ENCODE measurements at regions not wholly inside any gene's neighbourhood (a gene's known extent, or its start where the extent isn't known, plus 50 kb on each side); places are given as distances from the start of the nearest gene placed in this dataset.

DNA sequence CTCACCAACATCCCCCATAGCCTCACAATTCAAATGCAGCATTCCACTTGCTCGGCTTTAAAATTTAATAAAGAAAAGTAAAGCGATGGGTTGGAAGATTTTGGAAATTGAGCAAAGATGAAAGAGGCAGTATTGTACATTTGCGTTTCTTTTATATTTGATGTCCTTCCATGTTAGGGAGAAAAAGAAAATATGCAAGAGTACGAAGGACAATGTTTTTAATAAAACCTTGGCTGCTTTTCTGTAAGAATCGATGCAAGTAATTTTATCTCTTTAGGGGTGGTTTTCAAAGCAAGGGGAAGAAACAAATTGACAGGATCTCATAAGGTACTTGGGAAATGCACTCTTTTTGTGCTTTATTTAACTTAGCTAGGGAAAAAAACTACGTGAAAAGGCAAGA is 61.8 kb upstream of the TSC22D2 start:
- no TSS peak for BruUV-seq (replicated peaks)
- no peaks in the 10 kb centered on the region for H4K20me1 ChIP-seq (ENCODE audit: insufficient read depth, low read length)
- H2BK5ac ChIP-seq (ENCODE audit: low read depth, low read length, poor library complexity, severe bottlenecking): no peak overlapping the region
- no peak overlapping the region for H3K4me3 ChIP-seq (ENCODE audit: insufficient read depth, low read depth, low read length)
- H3K4me1 ChIP-seq (ENCODE audit: control insufficient read depth, insufficient read depth, low read length): peaks cover 17% of the 10 kb centered on the region
- no peak overlapping the region for H2BK20ac ChIP-seq (ENCODE audit: low read depth, low read length)
- no peak overlapping the region for H2AK9ac ChIP-seq (replicated peaks; ENCODE audit: low read depth, low read length, poor library complexity)
- H3K56ac ChIP-seq (ENCODE audit: extremely low read depth, insufficient read depth, low read length): no peak overlapping the region
- no peak overlapping the region for H3K14ac ChIP-seq (replicated peaks; ENCODE audit: low read depth, low read length)
- no peak overlapping the region for H2BK15ac ChIP-seq (ENCODE audit: low read depth, low read length)
- no peak overlapping the region for H3K4ac ChIP-seq (ENCODE audit: low read depth, low read length)
- DNase-seq (no peak), ATAC-seq (ENCODE audit: low read depth) (no peak)
- POLR2A ChIA-PET (ENCODE audit: unreplicated experiment): interaction anchor here (0.9 kb wide), 1 partner anchor 149 kb away, joined by 4 read pairs; no protein-coding TSS in a partner anchor
- in situ Hi-C loops (cut with MboI; ENCODE audit: low sequenced_read_pairs) (no loop called here), dilution Hi-C loops (cut with HindIII; ENCODE audit: low sequenced_read_pairs, unreplicated experiment) (no loop called here), intact Hi-C loops (cut with micrococcal nuclease) (no loop called here)
- 100% methylated on average over 2 of the region's 6 CpGs; no CpG with 5 or more reads in 1 of the 2 experiments for WGBS, 2 experiments (ENCODE audit: extremely low coverage in 2 of 2, insufficient read length in 1 of 2)
- no peak overlapping the region for H2AFZ ChIP-seq (replicated peaks; ENCODE audit: low read length, poor library complexity)
- no peaks in the 10 kb centered on the region for H3K9me3 ChIP-seq (ENCODE audit: control insufficient read depth, insufficient read depth, low read length)
- TF ChIP-seq, protein P1, sequence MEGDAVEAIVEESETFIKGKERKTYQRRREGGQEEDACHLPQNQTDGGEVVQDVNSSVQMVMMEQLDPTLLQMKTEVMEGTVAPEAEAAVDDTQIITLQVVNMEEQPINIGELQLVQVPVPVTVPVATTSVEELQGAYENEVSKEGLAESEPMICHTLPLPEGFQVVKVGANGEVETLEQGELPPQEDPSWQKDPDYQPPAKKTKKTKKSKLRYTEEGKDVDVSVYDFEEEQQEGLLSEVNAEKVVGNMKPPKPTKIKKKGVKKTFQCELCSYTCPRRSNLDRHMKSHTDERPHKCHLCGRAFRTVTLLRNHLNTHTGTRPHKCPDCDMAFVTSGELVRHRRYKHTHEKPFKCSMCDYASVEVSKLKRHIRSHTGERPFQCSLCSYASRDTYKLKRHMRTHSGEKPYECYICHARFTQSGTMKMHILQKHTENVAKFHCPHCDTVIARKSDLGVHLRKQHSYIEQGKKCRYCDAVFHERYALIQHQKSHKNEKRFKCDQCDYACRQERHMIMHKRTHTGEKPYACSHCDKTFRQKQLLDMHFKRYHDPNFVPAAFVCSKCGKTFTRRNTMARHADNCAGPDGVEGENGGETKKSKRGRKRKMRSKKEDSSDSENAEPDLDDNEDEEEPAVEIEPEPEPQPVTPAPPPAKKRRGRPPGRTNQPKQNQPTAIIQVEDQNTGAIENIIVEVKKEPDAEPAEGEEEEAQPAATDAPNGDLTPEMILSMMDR (conservative IDR thresholded peaks at IDR 0.05; ENCODE audit: low read depth, low read length): no peak
- TF ChIP-seq ELK1 (IDR thresholded peaks at IDR 0.05; ENCODE audit: borderline replicate concordance, low read depth, low read length): no peak
- TF ChIP-seq NFE2L2 (IDR thresholded peaks at IDR 0.05; ENCODE audit: low read depth, low read length): no peak
- no peaks in the 10 kb centered on the region for H3K27me3 ChIP-seq (ENCODE audit: control insufficient read depth, insufficient read depth, low read length)
- CTCF ChIA-PET: no interaction called here
- H3K18ac ChIP-seq (ENCODE audit: low read depth, low read length): no peak overlapping the region
- H4K5ac ChIP-seq (ENCODE audit: low read depth, low read length): no peak overlapping the region
- H3K23ac ChIP-seq (ENCODE audit: low read depth, low read length): no peak overlapping the region
- no peaks in the 10 kb centered on the region for H3K36me3 ChIP-seq (ENCODE audit: control insufficient read depth, insufficient read depth, low read length)
- H2BK120ac ChIP-seq (ENCODE audit: low read depth, low read length): no peak overlapping the region
- H3K4me2 ChIP-seq (ENCODE audit: low read depth, low read length): no peak overlapping the region
- no peaks in the 10 kb centered on the region for H3K79me1 ChIP-seq (ENCODE audit: low read depth in 1 of 2, low read length in 2 of 2)
- no peak overlapping the region for H4K91ac ChIP-seq (ENCODE audit: insufficient read depth, low read depth, low read length)
- H2AK5ac ChIP-seq (ENCODE audit: low read depth, low read length): no peak overlapping the region
- H4K8ac ChIP-seq (ENCODE audit: low read depth in 2 of 2, low read length in 2 of 2): no peak overlapping the region
- H3K27ac ChIP-seq (ENCODE audit: insufficient read depth, low read length): no peak overlapping the region
- no peak overlapping the region for H3K9ac ChIP-seq (ENCODE audit: low read depth, low read length)
- no peaks in the 10 kb centered on the region; the same call in 1 of the 2 replicates for H3K9me1 ChIP-seq (ENCODE audit: insufficient read depth, low read length)

All from IMR-90 (cell line).